GM13976 (cell line): ENCODE measurements at regions not wholly inside any gene's neighbourhood (a gene's known extent, or its start where the extent isn't known, plus 50 kb on each side); places are given as distances from the start of the nearest gene placed in this dataset.

Source experiments
- DNase-seq: peaks from one replicate; pipeline ENCODE4 v3.0.0; 2012; ENCODE audit warnings: low spot score
- in situ Hi-C: fragments of 300-500 bp; cut with MboI; formaldehyde crosslinking; loops from one replicate; pipeline ENCODE4 v1.12.0; 2022; ENCODE audit warnings: low sequenced_read_pairs, mixed read lengths, inconsistent platforms; ENCODE audit not compliant: unreplicated experiment
- TF ChIP-seq, protein P1 (sequence below): IDR thresholded peaks from 2 replicates; pipeline ENCODE4 v1.5.1; 2012; ENCODE audit warnings: borderline replicate concordance, mild to moderate bottlenecking; ENCODE audit not compliant: insufficient read depth; ENCODE audit errors: extremely low read depth, missing control alignments, control extremely low read depth

DNA sequence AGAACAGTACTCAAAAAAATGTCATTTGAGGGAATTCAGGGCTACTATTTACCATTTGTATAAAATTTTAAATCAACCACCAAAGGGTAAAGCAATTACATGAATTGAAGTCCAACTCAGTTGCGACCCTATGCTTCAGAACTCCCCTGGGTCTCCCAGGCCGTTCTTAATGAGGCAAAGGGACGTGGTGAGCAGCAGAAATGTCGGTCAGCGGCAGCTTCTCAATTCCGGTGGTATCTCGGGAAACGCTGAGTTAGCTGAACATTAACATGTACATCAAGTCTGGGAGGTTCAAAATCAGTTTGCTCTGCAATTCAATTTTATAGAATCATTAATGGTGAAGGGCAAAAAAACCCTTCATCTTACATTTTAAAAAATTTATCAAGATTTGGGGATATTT, 173.2 kb downstream of the DIRAS2 start:
- TF ChIP-seq, protein P1, sequence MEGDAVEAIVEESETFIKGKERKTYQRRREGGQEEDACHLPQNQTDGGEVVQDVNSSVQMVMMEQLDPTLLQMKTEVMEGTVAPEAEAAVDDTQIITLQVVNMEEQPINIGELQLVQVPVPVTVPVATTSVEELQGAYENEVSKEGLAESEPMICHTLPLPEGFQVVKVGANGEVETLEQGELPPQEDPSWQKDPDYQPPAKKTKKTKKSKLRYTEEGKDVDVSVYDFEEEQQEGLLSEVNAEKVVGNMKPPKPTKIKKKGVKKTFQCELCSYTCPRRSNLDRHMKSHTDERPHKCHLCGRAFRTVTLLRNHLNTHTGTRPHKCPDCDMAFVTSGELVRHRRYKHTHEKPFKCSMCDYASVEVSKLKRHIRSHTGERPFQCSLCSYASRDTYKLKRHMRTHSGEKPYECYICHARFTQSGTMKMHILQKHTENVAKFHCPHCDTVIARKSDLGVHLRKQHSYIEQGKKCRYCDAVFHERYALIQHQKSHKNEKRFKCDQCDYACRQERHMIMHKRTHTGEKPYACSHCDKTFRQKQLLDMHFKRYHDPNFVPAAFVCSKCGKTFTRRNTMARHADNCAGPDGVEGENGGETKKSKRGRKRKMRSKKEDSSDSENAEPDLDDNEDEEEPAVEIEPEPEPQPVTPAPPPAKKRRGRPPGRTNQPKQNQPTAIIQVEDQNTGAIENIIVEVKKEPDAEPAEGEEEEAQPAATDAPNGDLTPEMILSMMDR, result no peak
- DNase-seq, result no peak
- in situ Hi-C loops, result no loop called here

DNA sequence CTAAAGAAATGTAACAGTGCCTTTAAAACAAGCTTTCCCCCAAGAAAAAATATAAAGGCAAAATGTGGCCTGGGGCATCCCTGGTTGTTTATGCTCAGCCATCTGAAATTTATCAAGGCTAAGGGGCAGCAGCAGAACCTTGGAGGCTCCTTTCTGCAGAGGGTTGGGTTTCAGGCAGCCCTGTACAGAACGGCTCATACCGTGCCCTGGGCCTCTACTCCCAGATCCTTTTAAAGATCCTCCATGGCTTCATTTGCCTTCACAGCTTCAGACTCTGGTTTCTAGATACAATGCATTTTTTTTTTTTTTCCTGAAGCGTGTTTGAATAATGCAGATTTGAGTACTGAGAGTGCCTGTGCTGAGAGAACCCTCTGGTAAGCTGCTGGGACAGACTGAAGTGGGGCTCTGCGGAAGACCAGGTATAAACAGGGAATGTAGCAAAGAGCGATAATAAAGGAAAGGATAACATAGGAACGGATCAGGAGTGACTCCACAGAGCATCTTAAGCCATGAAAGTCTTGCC, 172.7 kb downstream of the DIRAS2 start:
- DNase-seq, result no peak
- TF ChIP-seq, protein P1, result no peak
- in situ Hi-C loops, result no loop called here

GRCh38 chr9:90476058-90476457, 166.6 kb downstream of the DIRAS2 start:
- in situ Hi-C loops, result no loop called here
- TF ChIP-seq, protein P1, result no peak
- no peak for DNase-seq

DNA sequence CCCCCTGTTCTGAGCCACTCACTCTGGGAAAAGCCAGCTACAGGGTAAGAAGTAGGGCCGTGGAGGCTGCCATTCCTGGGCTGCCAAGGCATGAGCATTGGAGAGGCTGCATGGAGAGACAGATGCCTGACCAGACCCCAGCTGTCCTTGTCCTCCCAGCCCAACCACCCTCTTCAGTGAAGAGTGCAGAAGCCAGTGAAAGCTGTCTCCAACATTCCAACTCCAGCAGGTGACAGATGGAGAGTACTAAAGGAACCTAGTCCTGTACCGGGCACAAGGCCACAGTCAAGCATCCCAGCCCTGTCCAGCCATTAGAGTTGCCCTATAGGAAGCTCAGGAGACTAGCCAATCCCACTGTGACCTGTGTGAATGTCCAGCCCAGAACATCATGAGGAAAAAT, 165.1 kb downstream of the DIRAS2 start:
- no peak for DNase-seq
- in situ Hi-C loops, result no loop called here
- TF ChIP-seq, protein P1, result no peak

- no peak for DNase-seq
- TF ChIP-seq, protein P1, result no peak
- in situ Hi-C loops, result no loop called here
Observed at GRCh38 chr9:90478821-90479220, 163.8 kb downstream of the DIRAS2 start.

GRCh38 chr9:90485028-90485427, 157.6 kb downstream of the DIRAS2 start:
- no peak for DNase-seq
- in situ Hi-C loops, result no loop called here
- TF ChIP-seq, protein P1, result no peak

- no peak for DNase-seq
- in situ Hi-C loops, result no loop called here
- TF ChIP-seq, protein P1, result no peak
Observed at GRCh38 chr9:90489066-90489465, 153.6 kb downstream of the DIRAS2 start.
